ENCODE measurements at regions not wholly inside any gene's neighbourhood (a gene's known extent, or its start where the extent isn't known, plus 50 kb on each side); places are given as distances from the start of the nearest gene placed in this dataset.

- no peak for TF ChIP-seq CTCF (IDR thresholded peaks at IDR 0.05)
- no peak for TF ChIP-seq POLR2A (IDR thresholded peaks at IDR 0.05)
Observed at GRCh38 chr13:83716121-83716520, 166.2 kb downstream of the SLITRK1 start.
